Lower leg skin (tissue), 4 donors: ENCODE measurements at regions not wholly inside any gene's neighbourhood (a gene's known extent, or its start where the extent isn't known, plus 50 kb on each side); places are given as distances from the start of the nearest gene placed in this dataset.

ENCODE experiments used
- DNase-seq, 2 donors: peaks; one replicate each; pipeline ENCODE4 v3.0.0-alpha.2; 2019; ENCODE audit warnings: low spot score in 2 of 2
- H3K4me3 ChIP-seq: fragments of 200-600 bp; sonication (generic); 2 replicates; pipeline ENCODE4 v1.5.1; 2017; ENCODE audit warnings: mild to moderate bottlenecking, low read depth; ENCODE audit not compliant: poor library complexity, severe bottlenecking
- CTCF ChIP-seq, 3 donors: fragments of 450-650 bp; IDR thresholded peaks; one replicate each; pipeline ENCODE4 v1.5.1; 2016; ENCODE audit warnings: antibody characterized with exemption in 3 of 3, mild to moderate bottlenecking in 3 of 3, moderate library complexity in 2 of 3
- POLR2A ChIP-seq, 2 donors: fragments of 450-650 bp; IDR thresholded peaks; one replicate each; pipeline ENCODE4 v1.6.1; 2016 to 2017; ENCODE audit warnings: antibody characterized with exemption in 2 of 2, mild to moderate bottlenecking in 1 of 2, moderate library complexity in 1 of 2
- WGBS, 2 donors: methylation state at CpG; one replicate each; pipeline ENCODE4 v1.1.5; 2018; 5-methylcytosine and 5-hydroxymethylcytosine counted together
- intact Hi-C: fragments of 100-400 bp; cut with DNase I; formaldehyde crosslinking; loops from one replicate; pipeline ENCODE4 v1.15.0; 2023; ENCODE audit warnings: low total_unique reads

- WGBS, 2 donors, result 85 to 91% methylated on average over 9 of the region's 9 CpGs
- H3K4me3 ChIP-seq, result no peak overlapping the region
- TF ChIP-seq CTCF (IDR thresholded peaks at IDR 0.05) (no peak), POLR2A (IDR thresholded peaks at IDR 0.05) (no peak)
- no peak for DNase-seq
- intact Hi-C loops, result no loop called here
Measured at GRCh38 chr11:70882716-70883085, 369.7 kb downstream of the SHANK2 start.

- WGBS, 2 donors, result 76 to 80% methylated on average over 11 of the region's 11 CpGs
- H3K4me3 ChIP-seq, result no peak overlapping the region
- intact Hi-C loops, result no loop called here
- no peak for DNase-seq
- TF ChIP-seq CTCF (IDR thresholded peaks at IDR 0.05) (no peak), POLR2A (IDR thresholded peaks at IDR 0.05) (no peak)
Measured at GRCh38 chr11:70883323-70883940, 368.9 kb downstream of the SHANK2 start.

GRCh38 chr11:70883973-70884623 lies 368.3 kb downstream of the SHANK2 start:
- intact Hi-C loops, result no loop called here
- no peak for DNase-seq
- no peak overlapping the region for H3K4me3 ChIP-seq
- WGBS, 2 donors, result 37 to 40% methylated on average over 12 of the region's 12 CpGs
- TF ChIP-seq CTCF (IDR thresholded peaks at IDR 0.05) (no peak), POLR2A (IDR thresholded peaks at IDR 0.05) (no peak)

- DNase-seq, result no peak
- WGBS, 2 donors, result 61 to 70% methylated on average over 41 to 42 of the region's 42 CpGs
- no peak for TF ChIP-seq POLR2A (IDR thresholded peaks at IDR 0.05)
- no peak for TF ChIP-seq CTCF (IDR thresholded peaks at IDR 0.05)
- H3K4me3 ChIP-seq, result no peak overlapping the region
- intact Hi-C loops, result no loop called here
Measured at GRCh38 chr11:70885281-70886231, 366.8 kb downstream of the SHANK2 start.

- no peak overlapping the region for H3K4me3 ChIP-seq
- WGBS, 2 donors, result 47 to 70% methylated on average over 4 of the region's 4 CpGs
- intact Hi-C loops, result no loop called here
- no peak for TF ChIP-seq POLR2A (IDR thresholded peaks at IDR 0.05)
- TF ChIP-seq CTCF (IDR thresholded peaks at IDR 0.05), result no peak
- DNase-seq, result no peak
Measured at GRCh38 chr11:70886256-70886655, 366.1 kb downstream of the SHANK2 start.
